CD4-positive, alpha-beta T cell (primary cell): ENCODE measurements at regions not wholly inside any gene's neighbourhood (a gene's known extent, or its start where the extent isn't known, plus 50 kb on each side); places are given as distances from the start of the nearest gene placed in this dataset.

Experiments used
- ATAC-seq: fragments of 200-7000 bp; cut with Tn5 transposase; one replicate; pipeline ENCODE4 v1.10.0; 2022; ENCODE audit warnings: mild to moderate bottlenecking; ENCODE audit not compliant: poor library complexity
- CTCF ChIA-PET: fragments of 350-600 bp; sonication (Branson Sonifier 250); formaldehyde crosslinking; loops from one replicate; lab custom pipeline; 2021; ENCODE audit warnings: antibody characterized with exemption, inconsistent platforms; lab: Charles Lee
- POLR2A ChIA-PET: fragments of 350-600 bp; sonication (Branson Sonifier 250); formaldehyde crosslinking; loops from one replicate; lab custom pipeline; 2021; ENCODE audit warnings: antibody characterized with exemption, inconsistent platforms; lab: Charles Lee
- DNase-seq, 14 experiments: peaks; one replicate each; pipeline ENCODE4 v3.0.0-alpha.2; 2013 to 2020; ENCODE audit warnings: mixed read lengths in 2 of 14
- H3K27ac ChIP-seq, 2 donors: one replicate each; pipeline versions ENCODE4 v1.5.1 to v1.7.0; 2013; ENCODE audit warnings: low read length in 2 of 2, low read depth in 1 of 2, mild to moderate bottlenecking in 1 of 2
- H3K27me3 ChIP-seq, 2 experiments: 1 replicate in 1 of 2; 2 replicates in 1 of 2; pipeline versions ENCODE4 v1.6.1 to v1.7.0; 2013; ENCODE audit warnings: low read length in 2 of 2, control low read depth in 1 of 2, mild to moderate bottlenecking in 1 of 2, moderate library complexity in 1 of 2; ENCODE audit not compliant: insufficient read depth in 2 of 2, control insufficient read depth in 1 of 2
- H3K36me3 ChIP-seq: one replicate; pipeline ENCODE4 v1.6.1; 2013; ENCODE audit warnings: low read length, control low read depth; ENCODE audit not compliant: insufficient read depth
- H3K4me1 ChIP-seq: one replicate; pipeline ENCODE4 v1.6.1; 2013; ENCODE audit warnings: low read length, control low read depth; ENCODE audit not compliant: insufficient read depth
- H3K4me3 ChIP-seq: one replicate; pipeline ENCODE4 v1.5.1; 2013; ENCODE audit warnings: mild to moderate bottlenecking, low read length, moderate library complexity
- H3K9me3 ChIP-seq, 2 experiments: 1 replicate in 1 of 2; 2 replicates in 1 of 2; pipeline versions ENCODE4 v1.6.1 to v1.7.0; 2013; ENCODE audit warnings: low read length in 2 of 2, mild to moderate bottlenecking in 2 of 2, control low read depth in 1 of 2, moderate library complexity in 1 of 2; ENCODE audit not compliant: control insufficient read depth in 1 of 2, insufficient read depth in 1 of 2
- H3K27ac Mint-ChIP-seq: one replicate; pipeline ENCODE4 v1.8.0; 2020; ENCODE audit warnings: mixed read lengths
- H3K27me3 Mint-ChIP-seq: one replicate; pipeline ENCODE4 v1.8.0; 2021; ENCODE audit warnings: mixed read lengths
- H3K36me3 Mint-ChIP-seq: one replicate; pipeline ENCODE4 v1.8.0; 2021; ENCODE audit warnings: low read depth, mixed read lengths
- H3K4me1 Mint-ChIP-seq: one replicate; pipeline ENCODE4 v1.8.0; 2021; ENCODE audit warnings: low read depth, mixed read lengths
- H3K4me3 Mint-ChIP-seq: one replicate; pipeline ENCODE4 v1.8.0; 2020; ENCODE audit warnings: mild to moderate bottlenecking, mixed read lengths
- H3K9me3 Mint-ChIP-seq: one replicate; pipeline ENCODE4 v1.8.0; 2020; ENCODE audit warnings: mixed read lengths
- intact Hi-C, 2 experiments: fragments of 100-400 bp; cut with DNase I in 1 of 2; cut with micrococcal nuclease in 1 of 2; formaldehyde crosslinking; loops; one replicate each; pipeline versions ENCODE4 v1.15.1 to v1.9.0; 2023 to 2025; cut with DNase I, micrococcal nuclease
- TF ChIP-seq, protein P1 (sequence below): fragments of 200-600 bp; IDR thresholded peaks from one replicate; pipeline ENCODE4 v1.8.0; 2022; ENCODE audit warnings: antibody characterized with exemption, mild to moderate bottlenecking

DNA sequence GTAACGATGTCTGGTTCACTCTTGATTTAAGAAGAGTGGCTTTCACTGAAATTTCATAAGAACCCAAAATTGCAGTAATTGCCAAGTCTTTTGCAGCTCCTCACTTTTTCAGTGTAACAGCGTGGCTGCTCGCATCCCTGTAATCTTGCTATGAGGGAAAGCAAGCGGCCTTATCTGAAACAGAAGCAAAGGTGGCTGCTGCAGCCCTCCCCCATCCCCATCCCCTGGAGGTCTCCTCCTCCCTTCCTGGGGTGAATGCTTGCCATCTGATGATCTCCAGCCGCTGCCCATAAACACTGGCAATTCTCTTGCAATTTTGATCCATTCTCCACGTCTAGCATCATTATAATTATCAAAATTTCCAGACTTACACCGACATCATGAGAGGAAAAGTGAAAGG lies 182.5 kb upstream of the ASIC2 start:
- H3K4me3 ChIP-seq, result no peak overlapping the region
- POLR2A ChIA-PET, result no interaction called here
- intact Hi-C loops, result no loop called here

DNA sequence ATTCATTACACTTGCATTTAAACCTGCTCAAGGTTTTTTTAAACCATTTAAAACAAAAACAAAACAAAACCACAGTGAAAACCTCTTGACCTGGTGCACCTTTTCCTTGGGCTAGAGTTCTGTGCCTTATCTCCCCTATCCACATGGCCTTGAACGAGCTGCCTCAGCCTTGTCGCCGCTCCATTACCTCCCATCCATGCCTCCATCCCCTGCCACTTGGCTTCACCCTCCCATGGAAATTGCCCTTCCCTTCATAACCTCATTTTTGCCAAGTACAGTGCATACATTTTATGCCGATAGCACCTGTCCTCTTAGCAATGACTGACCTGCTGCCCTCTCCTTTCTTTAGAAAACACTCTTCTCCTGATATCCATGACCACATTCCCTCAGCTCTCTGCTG lies 188.6 kb upstream of the ASIC2 start:
- Histone ChIP-seq H3K9me3 (no peaks in the 10 kb centered on the region), H3K4me3 (no peak overlapping the region), H3K27ac (no peak overlapping the region), H3K4me1 (no peaks in the 10 kb centered on the region), H3K27me3 (peaks cover 0 to 6% of the 10 kb centered on the region in 2 experiments), H3K36me3 (no peaks in the 10 kb centered on the region)
- Mint-ChIP-seq H3K4me3 (no peak overlapping the region), H3K27me3 (no peaks in the 10 kb centered on the region), H3K27ac (no peak overlapping the region), H3K9me3 (no peaks in the 10 kb centered on the region), H3K4me1 (no peaks in the 10 kb centered on the region), H3K36me3 (no peaks in the 10 kb centered on the region)
- intact Hi-C loops, result no loop called here
- DNase-seq (no peak), ATAC-seq (no peak)
- CTCF ChIA-PET, result no interaction called here
- TF ChIP-seq, protein P1, sequence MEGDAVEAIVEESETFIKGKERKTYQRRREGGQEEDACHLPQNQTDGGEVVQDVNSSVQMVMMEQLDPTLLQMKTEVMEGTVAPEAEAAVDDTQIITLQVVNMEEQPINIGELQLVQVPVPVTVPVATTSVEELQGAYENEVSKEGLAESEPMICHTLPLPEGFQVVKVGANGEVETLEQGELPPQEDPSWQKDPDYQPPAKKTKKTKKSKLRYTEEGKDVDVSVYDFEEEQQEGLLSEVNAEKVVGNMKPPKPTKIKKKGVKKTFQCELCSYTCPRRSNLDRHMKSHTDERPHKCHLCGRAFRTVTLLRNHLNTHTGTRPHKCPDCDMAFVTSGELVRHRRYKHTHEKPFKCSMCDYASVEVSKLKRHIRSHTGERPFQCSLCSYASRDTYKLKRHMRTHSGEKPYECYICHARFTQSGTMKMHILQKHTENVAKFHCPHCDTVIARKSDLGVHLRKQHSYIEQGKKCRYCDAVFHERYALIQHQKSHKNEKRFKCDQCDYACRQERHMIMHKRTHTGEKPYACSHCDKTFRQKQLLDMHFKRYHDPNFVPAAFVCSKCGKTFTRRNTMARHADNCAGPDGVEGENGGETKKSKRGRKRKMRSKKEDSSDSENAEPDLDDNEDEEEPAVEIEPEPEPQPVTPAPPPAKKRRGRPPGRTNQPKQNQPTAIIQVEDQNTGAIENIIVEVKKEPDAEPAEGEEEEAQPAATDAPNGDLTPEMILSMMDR, result no peak
- POLR2A ChIA-PET, result no interaction called here

More for the DNA sequence above, 182.5 kb upstream of the ASIC2 start:
- DNase-seq, result no peak
- no peak for ATAC-seq
- Mint-ChIP-seq H3K27ac (no peak overlapping the region), H3K9me3 (no peaks in the 10 kb centered on the region), H3K27me3 (no peaks in the 10 kb centered on the region), H3K4me1 (no peaks in the 10 kb centered on the region), H3K4me3 (no peak overlapping the region), H3K36me3 (no peaks in the 10 kb centered on the region)
- TF ChIP-seq, protein P1, result no peak
- no peaks in the 10 kb centered on the region for H3K36me3 ChIP-seq
- no peaks in the 10 kb centered on the region for H3K9me3 ChIP-seq
- CTCF ChIA-PET, result no interaction called here
- H3K27ac ChIP-seq, result no peak overlapping the region
- no peaks in the 10 kb centered on the region for H3K4me1 ChIP-seq
- H3K27me3 ChIP-seq, result peaks cover 0 to 3% of the 10 kb centered on the region in 2 experiments

DNA sequence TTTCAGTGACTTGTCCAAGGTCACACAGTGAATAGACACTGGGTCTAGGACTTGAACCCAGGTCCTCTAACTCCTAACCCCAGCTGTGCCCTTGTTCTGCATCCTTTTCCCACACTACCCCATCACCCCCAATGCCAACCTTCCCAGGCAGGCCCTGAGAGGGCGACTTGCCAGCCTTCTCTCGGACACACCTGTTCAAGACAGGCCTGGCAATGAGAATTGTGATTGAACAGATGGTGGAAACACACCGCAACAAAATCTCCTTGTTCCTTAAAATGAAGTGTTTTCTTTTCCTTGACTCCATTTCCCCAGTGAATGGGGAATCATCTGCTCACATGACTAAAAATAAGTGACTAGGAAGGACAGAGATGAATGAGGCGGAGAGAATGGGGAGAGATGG lies 189.5 kb upstream of the ASIC2 start:
- TF ChIP-seq, protein P1, result no peak
- Histone ChIP-seq H3K27ac (no peak overlapping the region), H3K27me3 (peaks cover 0 to 6% of the 10 kb centered on the region in 2 experiments), H3K4me1 (no peaks in the 10 kb centered on the region), H3K36me3 (no peaks in the 10 kb centered on the region), H3K9me3 (no peaks in the 10 kb centered on the region), H3K4me3 (no peak overlapping the region)
- POLR2A ChIA-PET, result no interaction called here
- H3K4me3 Mint-ChIP-seq, result no peak overlapping the region
- intact Hi-C loops, result no loop called here
- CTCF ChIA-PET, result no interaction called here
- no peak for DNase-seq
- H3K4me1 Mint-ChIP-seq, result no peaks in the 10 kb centered on the region
- H3K36me3 Mint-ChIP-seq, result no peaks in the 10 kb centered on the region
- no peak overlapping the region for H3K27ac Mint-ChIP-seq
- ATAC-seq, result no peak
- no peaks in the 10 kb centered on the region for H3K9me3 Mint-ChIP-seq
- H3K27me3 Mint-ChIP-seq, result no peaks in the 10 kb centered on the region
